ENCODE measurements at regions not wholly inside any gene's neighbourhood (a gene's known extent, or its start where the extent isn't known, plus 50 kb on each side); places are given as distances from the start of the nearest gene placed in this dataset.
"Not testable (repeated sequence)": the region's sequence is repeated elsewhere in the genome, so short reads cannot be mapped to it uniquely, and the experiment has no call there.

- no peak for DNase-seq (ENCODE audit: low spot score)
Observed at GRCh38 chr2:125615438-125615837, 1040.5 kb upstream of the GYPC start.

GRCh38 chr2:125630377-125630776 is 1025.6 kb upstream of the GYPC start:
- no peak for DNase-seq (ENCODE audit: low spot score)

DNA sequence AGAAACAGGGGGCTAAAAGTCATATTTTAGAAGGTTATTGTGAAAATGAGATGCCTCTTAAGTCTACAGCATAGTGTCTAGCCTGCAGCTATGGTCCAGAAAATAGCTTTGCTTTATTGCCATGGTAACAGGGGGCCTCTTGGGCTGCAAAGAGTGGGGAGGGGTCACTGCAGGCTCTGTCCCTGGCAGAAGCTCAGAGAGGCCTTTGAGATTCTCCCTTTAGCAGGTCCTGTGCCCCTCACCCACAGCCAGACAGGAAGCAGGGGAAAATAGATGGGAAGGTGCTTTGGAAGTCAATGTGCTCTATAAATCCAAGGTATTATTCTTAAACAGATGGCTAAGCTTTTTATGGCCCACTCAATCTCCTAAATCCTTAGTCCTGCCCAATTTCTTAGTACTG is 1021.3 kb upstream of the GYPC start:
- no peak for DNase-seq (ENCODE audit: low spot score)

DNA sequence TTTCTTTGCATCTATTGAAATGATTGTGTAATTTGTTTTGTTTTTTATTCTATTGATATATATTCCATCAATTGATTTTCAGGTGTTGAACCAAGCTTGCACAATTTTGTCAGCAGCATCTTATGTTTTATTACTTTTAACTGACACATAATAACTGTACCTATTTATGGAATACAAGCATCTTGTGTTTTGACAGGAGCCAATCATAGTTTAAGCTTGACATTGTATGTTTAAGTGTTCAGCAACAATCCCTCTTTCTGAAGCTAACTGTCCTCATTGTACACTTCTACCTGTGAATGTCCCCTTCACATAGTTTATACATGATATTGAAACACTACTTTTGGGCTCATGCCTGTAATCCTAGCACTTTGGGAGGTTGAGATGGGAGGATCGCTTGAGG is 1017.6 kb upstream of the GYPC start:
- DNase-seq (ENCODE audit: low spot score): no peak

- no peak for DNase-seq (ENCODE audit: low spot score)
Observed at GRCh38 chr2:125642032-125642431, 1013.9 kb upstream of the GYPC start.

DNA sequence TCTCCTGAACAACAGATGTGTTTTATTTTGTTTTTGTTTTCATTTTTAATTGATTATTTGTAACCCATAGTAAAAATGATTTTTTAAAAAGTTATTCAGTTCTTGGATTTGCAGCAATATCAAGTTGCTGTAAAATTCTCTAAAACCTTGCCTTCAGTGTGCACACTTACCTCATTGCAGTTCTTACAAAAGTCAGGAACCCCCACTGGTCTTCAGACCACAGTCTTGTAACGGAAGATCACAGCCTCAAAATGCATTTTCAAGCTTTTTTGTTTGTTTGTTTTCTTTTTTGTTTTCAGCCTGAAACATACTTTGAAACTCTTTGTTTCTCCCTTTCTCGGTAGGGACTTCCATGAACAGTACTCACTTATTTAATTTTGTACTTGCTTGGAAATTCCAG is 1012.8 kb upstream of the GYPC start:
- no peak for DNase-seq (ENCODE audit: low spot score)

DNA sequence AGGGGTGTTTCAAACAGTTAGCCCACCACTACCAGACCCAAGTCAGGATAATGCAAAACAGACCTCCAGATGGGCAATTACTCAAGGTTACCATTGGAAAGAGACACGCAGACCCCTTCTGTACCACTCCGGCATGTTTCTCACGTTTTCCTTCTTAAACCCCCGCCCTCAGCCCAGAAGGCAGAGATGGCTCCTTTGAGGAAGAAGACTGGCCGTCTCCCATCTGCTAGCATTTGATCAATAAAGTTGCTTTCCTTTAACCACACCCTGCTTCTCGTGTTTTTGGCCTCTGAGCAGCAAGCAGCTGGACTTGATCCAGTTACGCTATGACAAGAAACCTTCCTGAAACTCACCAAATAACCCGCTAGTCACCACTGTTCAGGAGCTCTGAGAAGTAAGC is 1012.4 kb upstream of the GYPC start:
- no peak for DNase-seq (ENCODE audit: low spot score)

DNA sequence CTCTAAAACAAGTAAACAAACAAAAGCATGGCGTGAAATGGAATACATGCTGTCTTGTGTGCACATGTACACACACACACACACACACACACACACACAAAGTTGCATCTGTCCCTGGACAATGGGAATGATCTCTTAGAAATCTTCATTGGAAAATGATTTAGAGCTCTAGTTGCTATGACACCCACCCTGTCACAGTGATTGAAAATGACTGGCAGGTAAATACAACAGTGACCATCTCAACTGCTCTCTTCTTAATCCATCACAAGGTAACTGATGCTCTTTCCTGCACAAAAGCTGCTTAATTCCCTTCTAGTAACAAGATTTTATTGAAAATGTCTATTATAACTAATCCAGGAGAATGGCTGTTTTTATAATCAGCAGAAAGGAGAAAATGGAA is 1011.7 kb upstream of the GYPC start:
- no peak for DNase-seq (ENCODE audit: low spot score)

GRCh38 chr2:125652280-125652679 is 1003.7 kb upstream of the GYPC start:
- DNase-seq (ENCODE audit: low spot score): no peak

GRCh38 chr2:125654226-125654625 is 1001.7 kb upstream of the GYPC start:
- no peak for DNase-seq (ENCODE audit: low spot score)

GRCh38 chr2:125656190-125656589 is 999.8 kb upstream of the GYPC start:
- DNase-seq (ENCODE audit: low spot score): no peak

DNA sequence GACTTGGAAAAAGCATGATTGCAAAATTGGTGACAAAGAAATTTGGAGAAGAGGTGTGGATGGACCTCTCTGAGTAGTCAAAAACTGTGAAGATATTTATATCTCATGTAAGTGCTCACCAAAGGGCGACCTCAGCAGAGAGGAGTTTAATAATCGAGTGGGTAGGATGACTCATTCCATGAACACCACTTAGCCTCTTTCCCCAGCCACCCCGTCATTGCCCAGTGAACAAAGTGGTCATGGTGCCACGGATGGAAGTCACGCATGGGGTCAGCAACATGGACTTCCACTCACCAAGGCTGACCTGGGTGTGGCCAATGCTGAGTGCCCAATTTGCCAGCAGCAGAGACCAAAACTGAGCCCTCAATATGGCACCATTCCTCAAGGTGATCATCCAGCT is 997.4 kb upstream of the GYPC start:
- no peak for DNase-seq (ENCODE audit: low spot score)

- DNase-seq (ENCODE audit: low spot score): not testable (repeated sequence)
Observed at GRCh38 chr2:125660369-125660768, 995.6 kb upstream of the GYPC start.

- DNase-seq (ENCODE audit: low spot score): no peak
Observed at GRCh38 chr2:125667630-125668029, 988.3 kb upstream of the GYPC start.

DNA sequence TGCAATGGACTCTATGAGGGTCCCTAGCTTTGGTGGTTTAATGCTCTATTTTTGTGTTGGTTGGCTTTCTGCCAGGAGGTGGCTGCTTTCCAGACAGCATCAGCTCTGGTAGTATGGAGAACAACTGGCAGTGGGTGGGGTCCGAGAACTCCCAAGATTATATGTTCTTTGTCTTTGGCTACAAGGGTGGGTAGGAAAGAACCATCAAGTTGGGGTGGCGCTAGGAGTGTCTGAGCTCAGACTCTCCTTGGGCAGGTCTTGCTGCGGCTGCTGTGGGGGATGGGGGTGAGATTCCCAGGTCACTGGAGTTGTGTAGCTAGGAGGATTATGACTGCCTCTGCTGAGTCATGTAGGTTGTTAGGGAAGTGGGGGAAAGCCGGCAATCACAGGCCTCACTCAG is 976.1 kb upstream of the GYPC start:
- no peak for DNase-seq (ENCODE audit: low spot score)

DNA sequence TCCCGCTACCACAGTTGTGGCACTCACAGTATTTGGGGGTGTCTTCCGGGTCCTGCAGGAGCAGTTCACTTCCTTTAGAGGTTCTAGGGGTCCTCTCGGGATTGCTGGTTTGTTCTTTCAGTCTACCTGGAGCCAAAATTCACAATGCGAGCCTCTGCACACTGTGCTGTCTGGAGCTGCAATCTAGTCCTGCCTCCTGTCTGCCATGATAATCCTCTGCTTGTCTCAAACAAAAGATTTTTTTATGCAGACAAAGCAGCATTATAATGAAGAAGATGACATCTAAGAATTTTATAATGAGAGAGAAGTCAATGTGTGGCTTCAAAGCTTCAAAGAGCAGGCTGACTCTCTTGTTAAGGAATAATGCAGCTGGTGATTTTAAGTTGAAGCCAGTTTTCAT is 975.1 kb upstream of the GYPC start:
- DNase-seq (ENCODE audit: low spot score): no peak

DNA sequence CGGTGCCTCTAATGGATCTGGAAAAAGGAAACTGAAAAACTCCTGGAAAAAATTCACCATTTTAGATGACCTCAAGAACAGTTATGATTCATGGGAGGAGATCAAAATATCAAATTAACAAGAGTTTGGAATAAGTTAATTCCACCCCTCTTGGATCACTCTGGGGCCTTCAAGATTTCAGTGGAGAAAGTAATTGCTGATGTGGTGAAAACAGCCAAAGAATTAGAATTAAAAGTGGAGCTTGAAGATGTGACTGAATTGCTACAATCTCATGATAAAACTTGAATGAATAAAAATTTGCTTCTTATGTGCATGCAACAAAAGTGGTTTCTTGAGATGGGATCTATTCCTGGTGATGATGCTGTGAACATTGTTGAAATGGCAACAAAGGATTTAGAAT is 974.4 kb upstream of the GYPC start:
- no peak for DNase-seq (ENCODE audit: low spot score)

DNA sequence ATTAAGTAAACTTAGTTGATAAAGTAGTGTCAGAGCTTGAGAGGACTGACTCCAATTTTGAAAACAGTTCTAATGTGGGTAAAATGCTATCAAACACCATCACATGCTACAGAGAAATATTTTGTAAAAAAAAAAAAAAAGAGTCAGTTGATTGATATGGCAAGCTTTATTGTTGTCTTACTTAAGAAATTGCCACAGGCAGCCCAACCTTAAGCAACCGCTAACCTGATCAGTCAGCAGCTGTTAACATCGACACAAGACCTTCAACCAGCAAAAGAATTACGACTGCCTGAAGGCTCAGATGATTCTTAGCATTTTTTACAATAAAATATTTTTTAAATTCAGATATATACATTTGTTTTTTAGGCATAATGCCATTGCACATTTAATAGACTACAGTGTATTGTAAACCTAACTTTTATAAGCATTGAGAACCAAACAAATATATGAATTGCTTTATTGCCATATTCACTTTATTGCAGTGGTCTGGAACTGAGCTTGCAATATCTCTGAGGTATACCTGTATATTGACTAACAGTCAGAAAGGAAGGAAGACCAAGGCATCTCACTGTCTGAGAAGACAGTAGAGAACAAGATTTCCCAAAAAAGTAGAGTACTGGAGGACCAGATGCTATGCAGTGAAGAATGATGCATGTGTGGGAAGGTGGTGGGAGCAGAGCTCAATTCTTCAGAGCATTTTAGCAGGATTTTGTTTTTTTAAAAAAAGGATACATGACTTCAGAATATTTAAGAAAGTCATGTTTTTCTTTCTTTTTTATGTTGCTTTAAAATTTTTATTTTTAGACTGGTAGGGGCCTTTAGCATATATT is 973.8 kb upstream of the GYPC start:
- no peak for DNase-seq (ENCODE audit: low spot score)

GRCh38 chr2:125684256-125684655 is 971.7 kb upstream of the GYPC start:
- no peak for DNase-seq (ENCODE audit: low spot score)

GRCh38 chr2:125684932-125685331 is 971.0 kb upstream of the GYPC start:
- DNase-seq (ENCODE audit: low spot score): no peak

- DNase-seq (ENCODE audit: low spot score): no peak
Observed at GRCh38 chr2:125696560-125696959, 959.4 kb upstream of the GYPC start.

DNA sequence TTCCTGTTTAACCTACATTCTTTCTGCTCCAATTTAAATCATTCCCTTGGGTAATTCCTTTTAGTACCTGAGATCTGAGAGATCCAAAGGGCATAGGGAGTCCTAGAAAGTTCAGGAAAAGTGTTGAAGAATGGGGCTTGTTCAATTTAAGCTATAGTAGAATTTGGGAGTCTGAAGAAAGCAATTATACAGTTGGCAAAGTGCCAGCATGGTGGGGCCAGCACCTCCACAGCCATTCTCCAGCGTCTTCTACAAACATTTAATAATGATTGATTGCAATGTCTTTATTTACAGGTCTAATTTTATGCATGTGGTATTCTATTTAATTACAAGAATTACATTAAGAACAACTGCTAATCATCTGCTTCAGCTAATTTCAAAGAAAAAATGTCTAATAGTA is 957.7 kb upstream of the GYPC start:
- no peak for DNase-seq (ENCODE audit: low spot score)

DNA sequence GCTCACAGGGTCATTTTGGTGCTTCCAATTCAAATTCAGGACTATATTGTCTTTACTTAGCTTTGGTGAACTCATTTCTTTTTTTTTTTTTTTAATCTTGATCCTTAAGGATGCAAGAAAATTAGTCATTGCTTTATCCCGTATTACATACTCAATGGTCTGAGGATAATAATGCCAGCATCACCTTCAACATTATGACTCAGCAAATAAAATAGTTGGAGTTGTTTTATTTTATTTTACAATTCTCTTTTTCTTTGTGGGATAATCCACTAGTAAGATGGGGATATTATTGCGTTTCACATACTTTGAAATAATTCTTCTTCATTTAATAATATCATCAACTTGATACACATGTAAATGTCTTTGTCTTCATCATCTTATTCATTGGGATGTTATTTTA is 954.9 kb upstream of the GYPC start:
- DNase-seq (ENCODE audit: low spot score): no peak

GRCh38 chr2:125707611-125708010 is 948.3 kb upstream of the GYPC start:
- no peak for DNase-seq (ENCODE audit: low spot score)

All from ecto neural progenitor cell (in vitro differentiated cells).